ENCODE measurements at regions not wholly inside any gene's neighbourhood (a gene's known extent, or its start where the extent isn't known, plus 50 kb on each side); places are given as distances from the start of the nearest gene placed in this dataset.

- DNase-seq (ENCODE audit: low read depth) = peak; percentile 10
Observed at GRCh38 chr3:69568458-69568857, 170.8 kb upstream of the MITF start.

GRCh38 chr3:69567710-69568052 is 171.6 kb upstream of the MITF start:
- DNase-seq (ENCODE audit: low read depth) = no peak

- DNase-seq (ENCODE audit: low read depth) = no peak
Observed at GRCh38 chr3:69567023-69567709, 172.1 kb upstream of the MITF start.

GRCh38 chr3:69566275-69566674 is 173.0 kb upstream of the MITF start:
- DNase-seq (ENCODE audit: low read depth) = no peak

GRCh38 chr3:69565316-69565715 is 173.9 kb upstream of the MITF start:
- no peak for DNase-seq (ENCODE audit: low read depth)

DNA sequence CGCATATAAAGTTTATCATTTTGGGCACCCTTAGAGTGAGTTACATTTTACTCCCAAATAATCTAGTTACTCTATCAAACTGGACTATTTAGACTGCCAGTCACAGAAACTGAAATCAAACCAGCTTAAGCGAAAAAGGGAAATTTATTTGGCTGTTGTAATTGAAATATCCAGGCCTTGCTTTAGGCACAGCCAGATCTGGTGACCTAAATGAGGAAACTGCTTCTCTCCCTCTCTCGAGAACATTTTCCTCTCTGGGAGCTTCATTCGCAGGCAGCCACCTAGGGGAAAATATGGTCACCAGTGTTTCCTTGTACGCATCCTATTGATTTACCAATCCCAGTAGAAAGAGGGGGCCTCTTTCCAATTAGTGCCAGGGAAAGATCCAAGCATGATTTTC is 175.3 kb upstream of the MITF start:
- no peak for DNase-seq (ENCODE audit: low read depth)

DNA sequence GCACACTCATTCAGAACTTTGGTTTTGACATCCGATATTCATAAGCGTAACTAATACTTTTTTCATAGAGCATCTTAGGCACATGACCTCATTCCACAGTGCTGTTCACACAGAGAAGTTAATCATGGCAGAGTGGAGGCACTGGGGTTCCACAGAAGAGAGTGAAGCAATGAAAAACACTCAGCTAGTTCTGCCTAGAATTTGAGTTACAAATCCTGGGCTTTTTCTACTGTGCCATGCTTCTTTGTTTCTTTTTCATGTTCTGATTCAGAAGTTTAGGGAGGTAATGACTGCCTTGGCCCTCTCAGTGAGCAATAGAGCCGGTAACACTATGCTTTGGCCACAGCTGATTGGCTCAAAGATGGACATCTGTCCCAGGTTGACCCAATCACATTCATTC is 176.1 kb upstream of the MITF start:
- no peak for DNase-seq (ENCODE audit: low read depth)

DNA sequence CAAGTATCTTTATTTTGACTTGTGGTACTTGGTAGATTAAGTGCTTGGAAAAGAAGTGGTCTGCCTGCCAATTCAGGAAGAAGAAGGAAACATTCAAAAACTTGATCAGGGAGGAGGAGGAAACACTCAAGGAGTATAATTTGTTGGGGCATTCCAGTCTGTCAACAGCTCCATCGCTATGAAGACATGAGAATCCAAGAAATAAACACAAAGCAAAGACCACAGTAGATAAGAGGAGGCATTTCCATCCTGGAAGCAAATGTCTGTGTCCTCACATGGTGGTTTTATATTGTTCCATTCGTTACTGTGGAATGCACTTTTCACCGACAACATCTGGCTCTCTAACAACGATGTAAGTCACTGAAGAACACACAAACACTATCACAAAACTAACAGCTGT is 176.1 kb upstream of the FRMD4B start:
- DNase-seq (ENCODE audit: low read depth) = no peak

DNA sequence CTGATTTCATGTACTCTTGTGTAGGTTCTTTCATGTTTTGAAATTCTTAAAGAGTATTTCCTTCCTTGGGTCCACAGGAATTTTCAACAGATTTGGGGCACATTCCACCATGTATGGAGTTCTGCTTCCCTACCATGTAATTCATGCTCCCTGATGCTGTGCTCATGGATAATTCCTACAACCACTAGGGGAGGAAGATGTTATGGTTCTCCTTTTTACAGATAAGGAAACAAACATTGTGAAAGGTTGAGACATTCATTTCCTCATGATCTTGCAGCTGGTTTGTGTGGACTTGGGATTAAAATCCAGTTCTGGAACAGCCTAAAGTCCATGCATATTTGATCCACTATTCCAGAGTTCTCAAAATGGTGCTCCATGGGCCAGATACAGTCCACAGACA is 174.9 kb upstream of the FRMD4B start:
- no peak for DNase-seq (ENCODE audit: low read depth)

GRCh38 chr3:69560116-69560515 is 174.2 kb upstream of the FRMD4B start:
- no peak for DNase-seq (ENCODE audit: low read depth)

DNA sequence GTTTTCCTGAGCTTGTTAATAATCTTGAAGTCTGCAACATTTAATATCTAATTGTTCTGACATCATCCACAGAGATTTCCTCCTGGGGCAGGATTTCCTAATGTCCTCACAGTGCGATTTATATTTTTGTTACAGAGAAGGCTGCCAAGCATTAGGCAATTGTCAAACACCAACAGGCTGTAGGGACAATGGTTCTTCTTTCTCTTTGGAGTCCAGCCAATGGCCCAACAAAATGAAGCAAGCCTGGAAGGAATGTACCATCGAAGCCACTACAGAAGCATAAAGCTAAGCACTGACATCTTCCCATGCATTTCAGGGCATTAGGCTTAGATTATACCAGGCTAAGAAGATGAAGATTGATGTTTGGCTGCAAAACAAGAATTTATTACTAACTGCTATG is 173.0 kb upstream of the FRMD4B start:
- peak; percentile 94 for DNase-seq (ENCODE audit: low read depth)

DNA sequence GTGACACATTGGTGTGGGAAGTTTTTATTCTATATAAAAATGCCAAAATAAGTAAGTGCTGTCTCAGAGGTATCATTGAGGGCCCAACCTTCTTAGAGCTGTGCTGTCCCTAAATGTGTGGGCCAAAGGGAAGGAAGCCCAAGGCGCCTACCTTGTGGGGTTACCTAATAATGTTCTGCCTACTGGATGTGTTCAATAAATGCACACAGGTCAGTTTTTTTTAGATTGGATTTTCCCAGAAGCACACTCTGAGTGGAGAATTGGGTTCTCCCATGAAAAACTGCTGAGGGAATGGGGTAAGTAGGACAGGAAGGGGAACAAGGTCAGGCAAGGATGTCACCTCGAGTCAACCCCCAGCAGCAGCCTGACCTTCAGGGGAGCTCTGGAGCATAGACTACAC is 168.7 kb upstream of the FRMD4B start:
- DNase-seq (ENCODE audit: low read depth) = no peak

- no peak for DNase-seq (ENCODE audit: low read depth)
Observed at GRCh38 chr3:69553888-69554287, 168.0 kb upstream of the FRMD4B start.

GRCh38 chr3:69547461-69547880 is 161.6 kb upstream of the FRMD4B start:
- DNase-seq (ENCODE audit: low read depth) = peak; percentile 49

DNA sequence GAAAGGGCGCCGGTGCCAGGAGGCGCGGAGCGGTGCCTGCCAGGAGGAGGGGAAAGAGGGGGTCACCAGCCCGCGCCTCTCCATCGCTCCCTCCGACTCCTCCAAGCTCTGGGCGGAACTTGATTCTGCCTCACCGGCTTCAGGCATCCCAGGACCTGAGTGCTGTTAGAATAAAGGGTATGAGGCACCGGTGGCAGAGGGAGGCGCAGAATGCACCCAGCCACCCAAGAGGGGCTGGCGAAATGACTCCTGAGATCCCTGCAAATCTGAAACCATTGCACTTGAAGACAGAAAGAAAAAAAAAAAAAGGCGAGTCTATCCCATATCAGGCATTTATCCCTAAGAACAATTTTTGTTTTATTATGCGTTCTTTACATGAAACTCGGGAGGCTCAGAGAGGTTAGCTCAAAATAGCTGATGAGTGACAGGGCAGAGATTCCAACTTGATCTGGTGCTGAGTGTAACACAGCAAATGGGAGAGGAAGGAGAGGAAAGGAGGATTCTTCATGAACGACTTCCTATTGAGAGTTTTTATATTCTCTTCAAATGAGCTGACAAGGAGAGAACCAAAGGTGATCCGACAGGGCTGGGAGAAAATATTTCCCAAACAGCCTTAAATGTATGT is 157.0 kb upstream of the FRMD4B start:
- no peak for DNase-seq (ENCODE audit: low read depth)

DNA sequence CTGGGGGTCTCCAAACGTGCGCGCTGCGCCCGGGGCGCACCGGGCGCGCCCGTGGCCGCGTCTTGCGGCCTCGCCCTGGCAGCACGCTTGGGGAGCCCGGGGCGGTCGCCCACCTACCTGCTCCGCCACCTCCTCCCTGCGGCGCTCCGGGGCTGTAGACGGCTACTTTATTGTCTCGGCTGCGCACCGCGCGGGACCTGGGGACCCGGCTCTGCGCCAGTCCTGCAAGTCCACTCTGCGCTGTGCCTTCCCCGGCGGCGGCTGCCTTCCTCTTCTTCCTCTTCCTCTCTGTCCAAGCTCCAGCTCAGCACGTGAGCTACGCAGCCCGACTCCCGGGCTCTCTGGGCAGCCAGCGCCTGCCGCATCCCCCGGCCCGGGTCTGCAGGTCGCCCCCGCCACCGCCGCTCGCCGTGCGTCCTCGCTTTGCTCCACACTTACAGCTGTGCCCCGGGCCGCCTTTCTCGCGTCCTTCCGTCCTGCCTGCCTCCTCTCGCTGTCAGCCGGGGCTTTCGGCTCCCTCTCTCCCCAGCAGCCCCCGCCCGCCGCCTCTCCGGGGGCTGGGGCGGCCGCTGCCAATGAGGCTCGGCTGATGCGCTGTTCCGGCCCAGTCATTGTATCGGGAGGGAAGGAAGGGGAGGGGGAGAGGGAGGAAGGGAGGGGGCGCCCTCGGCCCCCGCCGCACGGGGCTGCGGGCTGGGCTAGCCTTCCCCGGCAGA is 156.4 kb upstream of the FRMD4B start:
- DNase-seq (ENCODE audit: low read depth) = peak; percentile 7

GRCh38 chr3:69541711-69542088 is 155.8 kb upstream of the FRMD4B start:
- DNase-seq (ENCODE audit: low read depth) = no peak

DNA sequence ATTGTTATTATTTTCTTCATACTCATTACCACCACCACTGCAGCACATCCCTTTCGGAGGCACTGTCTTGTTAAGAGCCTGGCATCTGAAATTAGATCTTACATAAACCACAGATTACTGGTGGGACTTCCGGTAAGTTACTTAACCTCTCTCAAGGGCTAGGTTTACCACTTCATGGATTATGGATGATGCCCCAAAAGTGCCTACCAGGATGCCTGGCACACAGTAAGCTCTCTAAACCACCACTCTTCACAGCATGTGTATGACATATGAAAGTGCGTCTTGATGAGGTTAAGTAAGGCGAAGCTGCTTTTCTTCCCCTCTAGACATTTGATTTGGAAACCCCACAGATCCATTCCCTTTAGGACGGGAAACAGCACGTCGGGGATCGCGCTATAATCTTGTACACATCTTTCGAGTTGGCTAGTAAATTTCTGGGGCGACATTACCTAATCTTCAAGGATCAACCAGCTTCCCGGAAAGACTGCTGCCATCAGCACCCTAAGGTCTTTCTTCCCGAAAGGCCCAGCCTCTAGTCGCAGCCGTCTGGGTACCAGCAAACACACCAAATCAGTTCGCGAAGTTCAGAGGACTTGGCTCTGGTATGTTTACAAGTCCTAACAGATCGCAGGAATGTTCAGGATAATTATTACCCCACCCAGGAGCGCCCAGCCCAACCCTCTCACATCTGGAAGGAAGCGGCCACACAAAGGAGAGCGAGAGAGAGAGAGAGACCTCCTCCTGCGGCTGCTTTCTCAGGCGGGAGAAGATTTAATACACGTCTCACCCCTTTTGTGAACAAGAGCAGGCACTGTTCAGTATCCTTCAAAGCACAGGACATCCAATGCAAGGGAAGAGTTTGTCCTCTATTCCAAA is 155.1 kb upstream of the FRMD4B start:
- DNase-seq (ENCODE audit: low read depth) = no peak

DNA sequence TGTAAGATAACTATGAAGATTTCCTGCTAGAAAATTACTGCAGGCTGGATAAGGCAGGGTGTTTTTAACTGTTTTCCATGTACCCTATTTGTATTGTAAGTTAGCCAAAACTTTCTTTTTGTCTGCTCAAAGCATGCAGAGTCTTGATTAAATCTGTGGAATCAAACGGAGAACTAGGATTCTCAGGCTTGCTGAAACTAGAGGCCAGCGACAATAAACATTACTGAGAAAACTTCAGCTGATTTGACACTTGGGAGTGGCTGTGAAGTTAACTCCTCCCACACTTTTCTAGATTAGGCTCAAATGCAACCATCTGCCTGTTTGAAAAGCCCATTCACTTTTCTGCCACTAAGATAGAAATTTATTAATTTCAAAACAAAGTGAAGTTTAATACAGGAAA is 153.2 kb upstream of the FRMD4B start:
- DNase-seq (ENCODE audit: low read depth) = no peak

- DNase-seq (ENCODE audit: low read depth) = no peak
Observed at GRCh38 chr3:69538281-69538680, 152.4 kb upstream of the FRMD4B start.

GRCh38 chr3:69536306-69537020 is 150.6 kb upstream of the FRMD4B start:
- DNase-seq (ENCODE audit: low read depth) = no peak

DNA sequence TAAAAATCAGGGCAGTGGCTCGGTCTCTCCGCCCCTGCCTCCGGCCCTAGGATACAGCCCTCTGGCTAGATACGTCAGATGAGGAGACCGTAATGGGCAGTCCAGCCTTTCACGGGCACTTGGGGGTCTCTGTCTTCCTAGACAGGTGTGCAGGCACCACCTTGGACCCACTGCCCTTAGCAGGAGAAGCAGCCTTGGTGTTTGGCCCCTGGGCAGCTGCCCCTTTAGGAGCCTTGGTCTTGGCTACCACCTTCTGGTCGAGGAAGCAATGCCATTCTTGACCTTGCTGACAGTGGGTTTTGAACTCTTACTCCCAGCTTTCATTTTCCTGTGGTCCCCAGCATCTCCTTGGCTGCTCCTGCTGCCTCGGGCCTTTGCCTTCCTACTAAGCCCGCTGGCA is 149.7 kb upstream of the FRMD4B start:
- no peak for DNase-seq (ENCODE audit: low read depth)
